ENCODE measurements at regions not wholly inside any gene's neighbourhood (a gene's known extent, or its start where the extent isn't known, plus 50 kb on each side); places are given as distances from the start of the nearest gene placed in this dataset.
"Not testable (repeated sequence)": the region's sequence is repeated elsewhere in the genome, so short reads cannot be mapped to it uniquely, and the experiment has no call there.

- not testable (repeated sequence) for DNase-seq (ENCODE audit: low spot score)
These were observed 121.5 kb downstream of the PPIAL4G start for GRCh38 chr1:148361427-148362215.

- no peak for DNase-seq (ENCODE audit: low spot score)
These were observed 126.1 kb downstream of the PPIAL4G start for GRCh38 chr1:148357037-148357436.

GRCh38 chr1:148355976-148356375 is 127.1 kb downstream of the PPIAL4G start:
- no peak for DNase-seq (ENCODE audit: low spot score)

- no peak for DNase-seq (ENCODE audit: low spot score)
These were observed 128.2 kb downstream of the PPIAL4G start for GRCh38 chr1:148354913-148355308.

- no peak for DNase-seq (ENCODE audit: low spot score)
These were observed 128.7 kb downstream of the PPIAL4G start for GRCh38 chr1:148354284-148354912.

GRCh38 chr1:148353461-148354283 is 129.4 kb downstream of the PPIAL4G start:
- DNase-seq (ENCODE audit: low spot score), result no peak

GRCh38 chr1:148352470-148353053 is 130.5 kb downstream of the PPIAL4G start:
- no peak for DNase-seq (ENCODE audit: low spot score)

GRCh38 chr1:148347781-148348180 is 135.3 kb downstream of the PPIAL4G start:
- no peak for DNase-seq (ENCODE audit: low spot score)

- DNase-seq (ENCODE audit: low spot score), result not testable (repeated sequence)
These were observed 137.4 kb downstream of the PPIAL4G start for GRCh38 chr1:148345659-148346151.

GRCh38 chr1:148344651-148345050 is 138.5 kb downstream of the PPIAL4G start:
- DNase-seq (ENCODE audit: low spot score), result not testable (repeated sequence)

GRCh38 chr1:148341729-148342128 is 141.4 kb downstream of the PPIAL4G start:
- DNase-seq (ENCODE audit: low spot score), result not testable (repeated sequence)

- not testable (repeated sequence) for DNase-seq (ENCODE audit: low spot score)
These were observed 146.8 kb downstream of the PPIAL4G start for GRCh38 chr1:148336121-148336918.

GRCh38 chr1:148334339-148335130 is 148.6 kb downstream of the PPIAL4G start:
- DNase-seq (ENCODE audit: low spot score), result no peak

GRCh38 chr1:148333875-148334338 is 149.2 kb downstream of the PPIAL4G start:
- DNase-seq (ENCODE audit: low spot score), result no peak

- DNase-seq (ENCODE audit: low spot score), result no peak
These were observed 154.2 kb downstream of the PPIAL4G start for GRCh38 chr1:148328884-148329283.

- DNase-seq (ENCODE audit: low spot score), result not testable (repeated sequence)
These were observed 158.1 kb downstream of the PPIAL4G start for GRCh38 chr1:148325031-148325430.

- not testable (repeated sequence) for DNase-seq (ENCODE audit: low spot score)
These were observed 158.6 kb downstream of the PPIAL4G start for GRCh38 chr1:148324465-148324864.

- not testable (repeated sequence) for DNase-seq (ENCODE audit: low spot score)
These were observed 163.0 kb downstream of the PPIAL4G start for GRCh38 chr1:148320079-148320478.

- DNase-seq (ENCODE audit: low spot score), result no peak
These were observed 164.2 kb downstream of the PPIAL4G start for GRCh38 chr1:148318904-148319242.
